ENCODE measurements at regions not wholly inside any gene's neighbourhood (a gene's known extent, or its start where the extent isn't known, plus 50 kb on each side); places are given as distances from the start of the nearest gene placed in this dataset.

DNA sequence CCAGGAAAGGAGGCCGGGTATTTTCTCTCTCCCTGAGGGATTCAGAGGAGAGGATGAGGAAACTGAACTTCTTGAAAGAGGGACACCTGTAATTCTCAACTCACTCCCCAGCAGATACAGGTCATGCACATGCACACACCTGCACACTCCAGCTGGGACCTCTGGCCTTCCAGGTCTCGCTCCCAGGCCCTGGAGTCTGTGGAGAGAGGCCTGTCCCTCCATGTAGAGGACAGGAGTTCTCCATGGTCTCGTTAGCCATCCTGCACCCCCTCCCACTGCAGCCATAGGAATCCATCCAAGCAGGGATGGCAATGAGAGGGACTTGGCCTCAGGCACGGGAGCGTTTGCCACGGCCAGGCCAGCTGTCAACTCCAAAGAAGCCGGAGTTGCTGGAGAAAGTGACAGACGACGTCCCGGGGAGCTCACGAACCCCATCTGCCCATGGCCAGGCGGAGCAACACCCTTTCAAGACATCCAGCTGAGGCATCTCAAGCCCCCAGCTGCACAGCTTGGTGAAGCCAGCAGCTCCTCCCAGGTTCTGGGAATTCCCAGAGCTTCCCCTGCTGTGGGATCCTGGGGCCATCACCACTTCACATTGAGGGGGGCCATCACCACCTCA is 223.3 kb downstream of the UACA start:
- TF ChIP-seq, protein P1, sequence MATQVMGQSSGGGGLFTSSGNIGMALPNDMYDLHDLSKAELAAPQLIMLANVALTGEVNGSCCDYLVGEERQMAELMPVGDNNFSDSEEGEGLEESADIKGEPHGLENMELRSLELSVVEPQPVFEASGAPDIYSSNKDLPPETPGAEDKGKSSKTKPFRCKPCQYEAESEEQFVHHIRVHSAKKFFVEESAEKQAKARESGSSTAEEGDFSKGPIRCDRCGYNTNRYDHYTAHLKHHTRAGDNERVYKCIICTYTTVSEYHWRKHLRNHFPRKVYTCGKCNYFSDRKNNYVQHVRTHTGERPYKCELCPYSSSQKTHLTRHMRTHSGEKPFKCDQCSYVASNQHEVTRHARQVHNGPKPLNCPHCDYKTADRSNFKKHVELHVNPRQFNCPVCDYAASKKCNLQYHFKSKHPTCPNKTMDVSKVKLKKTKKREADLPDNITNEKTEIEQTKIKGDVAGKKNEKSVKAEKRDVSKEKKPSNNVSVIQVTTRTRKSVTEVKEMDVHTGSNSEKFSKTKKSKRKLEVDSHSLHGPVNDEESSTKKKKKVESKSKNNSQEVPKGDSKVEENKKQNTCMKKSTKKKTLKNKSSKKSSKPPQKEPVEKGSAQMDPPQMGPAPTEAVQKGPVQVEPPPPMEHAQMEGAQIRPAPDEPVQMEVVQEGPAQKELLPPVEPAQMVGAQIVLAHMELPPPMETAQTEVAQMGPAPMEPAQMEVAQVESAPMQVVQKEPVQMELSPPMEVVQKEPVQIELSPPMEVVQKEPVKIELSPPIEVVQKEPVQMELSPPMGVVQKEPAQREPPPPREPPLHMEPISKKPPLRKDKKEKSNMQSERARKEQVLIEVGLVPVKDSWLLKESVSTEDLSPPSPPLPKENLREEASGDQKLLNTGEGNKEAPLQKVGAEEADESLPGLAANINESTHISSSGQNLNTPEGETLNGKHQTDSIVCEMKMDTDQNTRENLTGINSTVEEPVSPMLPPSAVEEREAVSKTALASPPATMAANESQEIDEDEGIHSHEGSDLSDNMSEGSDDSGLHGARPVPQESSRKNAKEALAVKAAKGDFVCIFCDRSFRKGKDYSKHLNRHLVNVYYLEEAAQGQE (IDR thresholded peaks at IDR 0.05; ENCODE audit: insufficient read depth in 1 of 2, low read depth in 2 of 2, low read length in 2 of 2) = no peak
- TF ChIP-seq SIN3A (IDR thresholded peaks at IDR 0.05; ENCODE audit: borderline replicate concordance, insufficient read depth, low read length) (no peak), FOXP2 (optimal IDR thresholded peaks at IDR 0.05; ENCODE audit: borderline replicate concordance, extremely low read depth, extremely low read length, insufficient read depth) (no peak), TAF1 (IDR thresholded peaks at IDR 0.05; ENCODE audit: borderline replicate concordance, insufficient read depth, low read length) (no peak), POLR2AphosphoS5 (IDR thresholded peaks at IDR 0.05; ENCODE audit: low read depth, low read length) (no peak)

- TF ChIP-seq, protein P1 (IDR thresholded peaks at IDR 0.05; ENCODE audit: insufficient read depth in 1 of 2, low read depth in 2 of 2, low read length in 2 of 2) = no peak
- no peak for TF ChIP-seq SIN3A (IDR thresholded peaks at IDR 0.05; ENCODE audit: borderline replicate concordance, insufficient read depth, low read length)
- TF ChIP-seq POLR2AphosphoS5 (IDR thresholded peaks at IDR 0.05; ENCODE audit: low read depth, low read length) = no peak
- TF ChIP-seq TAF1 (IDR thresholded peaks at IDR 0.05; ENCODE audit: borderline replicate concordance, insufficient read depth, low read length) = no peak
- TF ChIP-seq FOXP2 (optimal IDR thresholded peaks at IDR 0.05; ENCODE audit: borderline replicate concordance, extremely low read depth, extremely low read length, insufficient read depth) = no peak
Measured at GRCh38 chr15:70539409-70539808, 223.9 kb downstream of the UACA start.

- TF ChIP-seq FOXP2 (optimal IDR thresholded peaks at IDR 0.05; ENCODE audit: borderline replicate concordance, extremely low read depth, extremely low read length, insufficient read depth) = no peak
- TF ChIP-seq, protein P1 (IDR thresholded peaks at IDR 0.05; ENCODE audit: insufficient read depth in 1 of 2, low read depth in 2 of 2, low read length in 2 of 2) = no peak
- TF ChIP-seq SIN3A (IDR thresholded peaks at IDR 0.05; ENCODE audit: borderline replicate concordance, insufficient read depth, low read length) = no peak
Measured at GRCh38 chr15:70538278-70538677, 225.1 kb downstream of the UACA start.

GRCh38 chr15:70535955-70536338 is 227.4 kb downstream of the UACA start:
- TF ChIP-seq TAF1 (IDR thresholded peaks at IDR 0.05; ENCODE audit: borderline replicate concordance, insufficient read depth, low read length) = no peak
- TF ChIP-seq, protein P1 (IDR thresholded peaks at IDR 0.05; ENCODE audit: insufficient read depth in 1 of 2, low read depth in 2 of 2, low read length in 2 of 2) = no peak
- no peak for TF ChIP-seq POLR2AphosphoS5 (IDR thresholded peaks at IDR 0.05; ENCODE audit: low read depth, low read length)
- TF ChIP-seq FOXP2 (optimal IDR thresholded peaks at IDR 0.05; ENCODE audit: borderline replicate concordance, extremely low read depth, extremely low read length, insufficient read depth) = no peak
- no peak for TF ChIP-seq SIN3A (IDR thresholded peaks at IDR 0.05; ENCODE audit: borderline replicate concordance, insufficient read depth, low read length)
